HCT116 (cell line): ENCODE measurements at regions not wholly inside any gene's neighbourhood (a gene's known extent, or its start where the extent isn't known, plus 50 kb on each side); places are given as distances from the start of the nearest gene placed in this dataset.

Source experiments
- CTCF ChIP-seq, 3 experiments: fragments of 200-600 bp in 1 of 3; sonication (generic) in 1 of 3; IDR thresholded peaks in 2 of 3; conservative IDR thresholded peaks in 1 of 3; 2 replicates each; pipeline ENCODE4 v1.5.1; 2012 to 2017; ENCODE audit warnings: low read depth in 2 of 3, low read length in 2 of 3, antibody characterized with exemption in 1 of 3, borderline replicate concordance in 1 of 3, control low read depth in 1 of 3, mild to moderate bottlenecking in 1 of 3, mixed read lengths in 1 of 3, mixed run types in 1 of 3, moderate library complexity in 1 of 3; ENCODE audit not compliant: insufficient read depth in 1 of 3
- EZH2 ChIP-seq: fragments of 200-600 bp; sonication (generic); IDR thresholded peaks from 2 replicates; pipeline ENCODE4 v1.6.1; 2017; ENCODE audit warnings: antibody characterized with exemption, mixed run types
- EZH2phosphoT487 ChIP-seq: fragments of 200-600 bp; IDR thresholded peaks from 2 replicates; pipeline ENCODE4 v1.6.1; 2018; ENCODE audit warnings: antibody characterized with exemption, borderline replicate concordance
- MAX ChIP-seq: IDR thresholded peaks from 2 replicates; pipeline ENCODE4 v1.6.1; 2012
- POLR2A ChIP-seq: IDR thresholded peaks from 2 replicates; pipeline ENCODE4 v1.7.0; 2011; ENCODE audit warnings: borderline replicate concordance; ENCODE audit not compliant: insufficient read depth, insufficient read length; ENCODE audit errors: extremely low read depth

- TF ChIP-seq CTCF (IDR thresholded peaks at IDR 0.05 in 2 of 3, conservative IDR thresholded peaks at IDR 0.05 in 1 of 3; ENCODE audit: borderline replicate concordance in 1 of 3, insufficient read depth in 1 of 3, low read depth in 2 of 3, low read length in 2 of 3) (no peak), EZH2 (no peak), POLR2A (no peak), MAX (no peak), EZH2phosphoT487 (no peak)
Measured at GRCh38 chr5:89480406-89481007, 597.5 kb upstream of the MEF2C start.
